HepG2 (cell line): ENCODE measurements at regions not wholly inside any gene's neighbourhood (a gene's known extent, or its start where the extent isn't known, plus 50 kb on each side); places are given as distances from the start of the nearest gene placed in this dataset.

Source experiments
- ATRX ChIP-seq: sonication (generic); formaldehyde crosslinking; IDR thresholded peaks from 2 replicates; pipeline ENCODE4 v1.4.0; 2020; ENCODE audit warnings: missing genetic modification reagents, borderline replicate concordance
- CEBPZ ChIP-seq: IDR thresholded peaks from 2 replicates; pipeline ENCODE4 v1.6.1; 2012; ENCODE audit warnings: low read length, improper control_type of control experiment
- CREB1 ChIP-seq, 2 experiments: fragments of 450-650 bp in 1 of 2; IDR thresholded peaks; 2 replicates each; pipeline ENCODE4 v1.6.1; 2016 to 2017; ENCODE audit warnings: control low read depth in 1 of 2, mild to moderate bottlenecking in 1 of 2, missing compliant biosample characterization in 1 of 2, missing genetic modification characterization in 1 of 2
- ELF3 ChIP-seq: IDR thresholded peaks from 2 replicates; pipeline ENCODE4 v1.6.1; 2016; ENCODE audit warnings: missing genetic modification reagents, missing compliant biosample characterization
- GABPB1 ChIP-seq: IDR thresholded peaks from 2 replicates; pipeline ENCODE4 v1.6.1; 2016; ENCODE audit warnings: mild to moderate bottlenecking, missing genetic modification reagents, moderate library complexity, missing compliant biosample characterization
- IKZF5 ChIP-seq: IDR thresholded peaks from 2 replicates; pipeline ENCODE4 v1.6.1; 2018; ENCODE audit warnings: missing genetic modification reagents, mild to moderate bottlenecking, missing compliant biosample characterization
- KLF6 ChIP-seq: IDR thresholded peaks from 2 replicates; pipeline ENCODE4 v1.8.0; 2016; ENCODE audit warnings: missing biosample characterization, missing genetic modification reagents
- KMT2A ChIP-seq: sonication (generic); formaldehyde crosslinking; IDR thresholded peaks from 2 replicates; pipeline ENCODE4 v1.4.0; 2020; ENCODE audit warnings: missing genetic modification reagents
- KMT2B ChIP-seq: IDR thresholded peaks from 2 replicates; pipeline ENCODE4 v1.6.1; 2016; ENCODE audit warnings: missing genetic modification reagents, missing compliant biosample characterization
- SMAD3 ChIP-seq: sonication (generic); formaldehyde crosslinking; IDR thresholded peaks from 2 replicates; pipeline ENCODE4 v1.4.0; 2020; ENCODE audit warnings: missing genetic modification reagents
- SMC3 ChIP-seq: IDR thresholded peaks from 2 replicates; pipeline ENCODE4 v1.6.1; 2011; ENCODE audit warnings: low read length, improper control_type of control experiment
- SRY ChIP-seq: sonication (generic); formaldehyde crosslinking; IDR thresholded peaks from 2 replicates; pipeline ENCODE4 v1.8.0; 2022; ENCODE audit warnings: mild to moderate bottlenecking, missing genetic modification reagents
- ZBTB25 ChIP-seq: IDR thresholded peaks from 2 replicates; pipeline ENCODE4 v1.6.1; 2018; ENCODE audit warnings: missing genetic modification reagents
- ZBTB7A ChIP-seq: sonication (generic); formaldehyde crosslinking; IDR thresholded peaks from 2 replicates; pipeline ENCODE4 v1.8.0; 2022; ENCODE audit warnings: mild to moderate bottlenecking, missing genetic modification reagents
- ZFY ChIP-seq: sonication (generic); formaldehyde crosslinking; IDR thresholded peaks from 2 replicates; pipeline ENCODE4 v1.4.0; 2020; ENCODE audit warnings: missing genetic modification reagents
- ZNF580 ChIP-seq: IDR thresholded peaks from 2 replicates; pipeline ENCODE4 v1.6.1; 2016; ENCODE audit warnings: low read depth, borderline replicate concordance
- ZNF614 ChIP-seq: IDR thresholded peaks from 2 replicates; pipeline ENCODE4 v1.6.1; 2018; ENCODE audit warnings: missing biosample characterization, missing genetic modification reagents, inconsistent platforms, borderline replicate concordance
- ZNF629 ChIP-seq: sonication (generic); formaldehyde crosslinking; conservative IDR thresholded peaks from 2 replicates; pipeline ENCODE4 v1.5.0; 2020; ENCODE audit warnings: missing genetic modification reagents
- ZNF788 ChIP-seq: sonication (generic); formaldehyde crosslinking; IDR thresholded peaks from 2 replicates; pipeline ENCODE4 v1.5.0; 2020; ENCODE audit warnings: mild to moderate bottlenecking, missing genetic modification reagents, borderline replicate concordance
- ZNF850 ChIP-seq: sonication (generic); formaldehyde crosslinking; conservative IDR thresholded peaks from 2 replicates; pipeline ENCODE4 v1.9.0; 2021; ENCODE audit warnings: mild to moderate bottlenecking, missing genetic modification reagents
- ZSCAN25 ChIP-seq: sonication (generic); formaldehyde crosslinking; IDR thresholded peaks from 2 replicates; pipeline ENCODE4 v1.8.0; 2022; ENCODE audit warnings: mild to moderate bottlenecking, missing genetic modification reagents
- ZXDC ChIP-seq: sonication (generic); formaldehyde crosslinking; IDR thresholded peaks from 2 replicates; pipeline ENCODE4 v1.5.0; 2020; ENCODE audit warnings: mild to moderate bottlenecking, missing genetic modification reagents

GRCh38 chr3:81985996-81986723 lies 224.7 kb upstream of the GBE1 start (continued):
- TF ChIP-seq ATRX: no peak
- peak; percentile 57; the same call in 1 of the 2 replicates for TF ChIP-seq ELF3 (CRISPR knock-in tag)
- TF ChIP-seq ZNF788: peak; percentile 16; the same call in 1 of the 2 replicates
- TF ChIP-seq ZNF614 (CRISPR knock-in tag): peak; percentile 62; the same call in 1 of the 2 replicates
- no peak for TF ChIP-seq CREB1 (IDR thresholded peaks at IDR 0.05)
- TF ChIP-seq CREB1 (CRISPR knock-in tag; IDR thresholded peaks at IDR 0.05): peak; percentile 42; the same call in 1 of the 2 replicates
- no peak for TF ChIP-seq ZNF850 (CRISPR knock-in tag)
- TF ChIP-seq ZBTB7A (CRISPR knock-in tag): peak; percentile 63; the same call in 1 of the 2 replicates
- TF ChIP-seq SMAD3 (CRISPR knock-in tag): peak; percentile 41; the same call in 1 of the 2 replicates
- TF ChIP-seq IKZF5 (CRISPR knock-in tag): peak; percentile 48; the same call in 1 of the 2 replicates
- peak; percentile 70 for TF ChIP-seq KMT2B (CRISPR knock-in tag)
- TF ChIP-seq ZXDC (CRISPR knock-in tag): 0 out of 2 replicates have a peak, but pooled peaks have one; percentile 40
- TF ChIP-seq KMT2A (CRISPR knock-in tag): peak; percentile 58; the same call in 1 of the 2 replicates
- peak; percentile 46; the same call in 1 of the 2 replicates for TF ChIP-seq SMC3
- no peak for TF ChIP-seq SRY (CRISPR knock-in tag)
- no peak for TF ChIP-seq CEBPZ
- no peak for TF ChIP-seq ZNF629 (CRISPR knock-in tag)
- peak; percentile 23; the same call in 1 of the 2 replicates for TF ChIP-seq ZBTB25 (CRISPR knock-in tag)
- TF ChIP-seq KLF6 (CRISPR knock-in tag): 0 out of 2 replicates have a peak, but pooled peaks have one; percentile 58
- peak; percentile 71; the same call in 1 of the 2 replicates for TF ChIP-seq ZNF580 (CRISPR knock-in tag)
- TF ChIP-seq ZSCAN25 (CRISPR knock-in tag): peak; percentile 32; the same call in 1 of the 2 replicates
- TF ChIP-seq ZFY (CRISPR knock-in tag): peak; percentile 94
- TF ChIP-seq GABPB1 (CRISPR knock-in tag): peak; percentile 76
